Cardiac muscle cell (in vitro differentiated cells and primary cell): ENCODE measurements at regions not wholly inside any gene's neighbourhood (a gene's known extent, or its start where the extent isn't known, plus 50 kb on each side); places are given as distances from the start of the nearest gene placed in this dataset.

ENCODE experiments used
- DNase-seq, 2 donors: peaks; one replicate each; pipeline versions ENCODE4 v3.0.0 to v3.0.0-alpha.2; 2010 to 2017; ENCODE audit warnings: low read depth in 1 of 2, low spot score in 1 of 2
- H3K27ac ChIP-seq: fragments of 200-600 bp; sonication (generic); 2 replicates; pipeline ENCODE4 v1.5.1; 2016
- H3K27me3 ChIP-seq: fragments of 200-600 bp; sonication (generic); 2 replicates; pipeline ENCODE4 v1.6.0; 2016; ENCODE audit warnings: control low read depth
- H3K36me3 ChIP-seq: fragments of 200-600 bp; sonication (generic); 2 replicates; pipeline ENCODE4 v1.5.1; 2016; ENCODE audit warnings: control low read depth
- H3K4me1 ChIP-seq: fragments of 200-600 bp; sonication (generic); 2 replicates; pipeline ENCODE4 v1.8.1; 2017; ENCODE audit warnings: low read depth, mild to moderate bottlenecking, mixed run types
- H3K4me3 ChIP-seq: fragments of 200-600 bp; sonication (generic); 2 replicates; pipeline ENCODE4 v1.5.1; 2016; ENCODE audit warnings: mild to moderate bottlenecking
- H3K9me3 ChIP-seq: fragments of 200-600 bp; sonication (generic); 2 replicates; pipeline ENCODE4 v1.5.1; 2017; ENCODE audit warnings: low read depth, mild to moderate bottlenecking, control low read depth
- TF ChIP-seq, protein P1 (sequence below): IDR thresholded peaks from 2 replicates; pipeline ENCODE4 v1.5.1; 2012; ENCODE audit warnings: low read depth, mild to moderate bottlenecking, low read length

DNA sequence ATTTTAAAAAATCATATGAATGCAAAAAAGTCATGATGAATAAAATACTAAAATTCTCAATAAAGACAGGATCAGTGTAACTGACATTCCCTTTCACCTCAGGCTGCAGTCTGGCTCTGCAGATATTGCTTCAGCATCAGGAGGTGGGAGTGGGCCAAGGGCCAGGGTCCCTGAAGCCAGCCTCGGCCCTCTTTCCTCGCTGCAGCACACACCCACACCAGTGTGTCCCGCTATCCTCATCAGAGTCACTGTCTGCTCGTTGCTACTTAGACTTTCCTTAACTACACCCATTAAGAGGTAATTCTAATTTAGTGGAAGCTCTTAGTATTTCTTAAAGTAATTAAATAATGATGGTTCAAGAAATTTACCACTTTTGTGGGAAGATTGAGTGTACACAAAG lies 298.2 kb downstream of the UBE3D start:
- TF ChIP-seq, protein P1, sequence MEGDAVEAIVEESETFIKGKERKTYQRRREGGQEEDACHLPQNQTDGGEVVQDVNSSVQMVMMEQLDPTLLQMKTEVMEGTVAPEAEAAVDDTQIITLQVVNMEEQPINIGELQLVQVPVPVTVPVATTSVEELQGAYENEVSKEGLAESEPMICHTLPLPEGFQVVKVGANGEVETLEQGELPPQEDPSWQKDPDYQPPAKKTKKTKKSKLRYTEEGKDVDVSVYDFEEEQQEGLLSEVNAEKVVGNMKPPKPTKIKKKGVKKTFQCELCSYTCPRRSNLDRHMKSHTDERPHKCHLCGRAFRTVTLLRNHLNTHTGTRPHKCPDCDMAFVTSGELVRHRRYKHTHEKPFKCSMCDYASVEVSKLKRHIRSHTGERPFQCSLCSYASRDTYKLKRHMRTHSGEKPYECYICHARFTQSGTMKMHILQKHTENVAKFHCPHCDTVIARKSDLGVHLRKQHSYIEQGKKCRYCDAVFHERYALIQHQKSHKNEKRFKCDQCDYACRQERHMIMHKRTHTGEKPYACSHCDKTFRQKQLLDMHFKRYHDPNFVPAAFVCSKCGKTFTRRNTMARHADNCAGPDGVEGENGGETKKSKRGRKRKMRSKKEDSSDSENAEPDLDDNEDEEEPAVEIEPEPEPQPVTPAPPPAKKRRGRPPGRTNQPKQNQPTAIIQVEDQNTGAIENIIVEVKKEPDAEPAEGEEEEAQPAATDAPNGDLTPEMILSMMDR = no peak
- no peaks in the 10 kb centered on the region for H3K36me3 ChIP-seq
- H3K9me3 ChIP-seq = no peaks in the 10 kb centered on the region
- H3K27ac ChIP-seq = no peak overlapping the region
- no peaks in the 10 kb centered on the region for H3K4me1 ChIP-seq
- no peak for DNase-seq
- H3K27me3 ChIP-seq = no peaks in the 10 kb centered on the region
- no peak overlapping the region for H3K4me3 ChIP-seq

DNA sequence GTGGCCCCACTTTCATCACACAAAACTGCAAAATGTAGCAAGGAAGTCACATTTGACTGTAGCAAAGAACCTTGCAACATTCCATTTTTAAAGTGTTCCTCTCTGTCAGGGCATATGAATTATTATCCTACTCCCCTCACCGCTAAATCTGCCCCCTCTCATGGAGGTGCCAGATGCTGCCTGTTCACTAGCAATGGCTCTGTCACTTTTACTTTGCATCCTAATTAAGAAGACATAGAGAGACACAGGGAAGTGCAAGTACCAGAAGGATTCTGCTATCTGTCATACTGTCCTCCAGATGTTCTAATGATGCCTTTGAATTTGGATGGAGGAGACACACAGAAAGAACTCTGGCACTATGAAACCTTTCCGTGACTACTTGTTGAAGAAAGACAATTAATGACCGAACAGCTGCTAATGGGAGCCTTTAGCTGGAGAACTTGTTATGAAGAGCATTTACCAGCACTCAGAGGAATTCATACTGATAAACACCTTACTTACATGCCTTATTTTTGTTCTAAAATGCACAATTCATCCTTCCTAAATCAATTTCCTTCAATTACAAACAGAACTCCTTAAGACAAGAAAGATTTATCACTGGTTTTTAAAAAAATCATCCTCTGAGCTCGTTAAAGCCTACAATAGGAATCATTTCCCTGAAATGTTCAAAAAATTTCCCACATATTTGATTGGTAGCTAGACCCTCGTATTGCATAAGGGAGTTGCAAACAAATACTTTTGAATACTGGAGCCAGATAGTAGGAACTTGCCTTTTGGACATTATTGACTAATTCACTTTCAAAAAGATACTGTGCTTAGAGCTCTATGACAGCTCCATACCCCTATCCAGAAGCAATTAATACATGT lies 292.6 kb downstream of the UBE3D start:
- no peaks in the 10 kb centered on the region for H3K9me3 ChIP-seq
- no peaks in the 10 kb centered on the region for H3K36me3 ChIP-seq
- no peaks in the 10 kb centered on the region for H3K27me3 ChIP-seq
- TF ChIP-seq, protein P1 = no peak
- no peak overlapping the region for H3K4me3 ChIP-seq
- H3K4me1 ChIP-seq = no peaks in the 10 kb centered on the region
- H3K27ac ChIP-seq = no peak overlapping the region
- no peak for DNase-seq

DNA sequence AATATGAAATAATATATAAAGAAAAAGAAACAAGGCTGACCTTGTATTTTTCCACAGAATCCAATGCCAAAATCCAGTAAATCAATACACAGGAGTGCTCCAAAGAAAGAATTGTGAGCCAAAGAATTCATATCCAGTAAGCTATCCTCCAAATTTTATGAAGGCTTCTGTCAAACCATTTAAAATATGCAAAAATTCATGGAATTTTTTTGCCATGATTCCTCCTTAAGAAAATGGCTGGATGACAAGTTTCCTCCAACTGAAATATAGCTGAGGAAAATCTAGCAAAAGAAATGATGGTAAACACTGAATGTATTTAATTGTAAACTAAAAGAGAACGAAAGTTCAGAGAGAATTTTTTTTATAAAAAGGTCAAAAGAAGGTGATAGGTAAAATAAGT lies 290.3 kb downstream of the UBE3D start:
- DNase-seq = no peak
- no peak overlapping the region for H3K4me3 ChIP-seq
- no peaks in the 10 kb centered on the region for H3K4me1 ChIP-seq
- H3K27me3 ChIP-seq = no peaks in the 10 kb centered on the region
- H3K27ac ChIP-seq = no peak overlapping the region
- TF ChIP-seq, protein P1 = no peak
- H3K36me3 ChIP-seq = no peaks in the 10 kb centered on the region
- H3K9me3 ChIP-seq = no peaks in the 10 kb centered on the region

DNA sequence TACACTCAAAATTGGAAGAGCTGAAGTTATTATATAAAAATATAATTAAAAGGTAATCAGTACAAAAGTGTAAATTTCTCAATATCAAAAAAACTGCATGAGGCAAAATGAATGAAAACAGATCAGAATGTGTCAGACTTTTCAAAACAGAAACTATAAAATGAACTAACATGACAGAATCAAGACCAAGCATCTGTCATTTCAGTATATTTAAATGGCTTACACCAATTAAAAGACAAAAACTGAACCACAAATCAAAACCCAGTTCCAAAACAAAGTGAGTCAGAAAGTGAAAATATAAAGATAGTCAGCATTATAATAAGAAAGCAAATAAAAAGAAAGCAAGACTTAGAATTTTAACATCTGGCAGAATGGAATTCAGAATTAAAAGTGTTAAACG lies 289.7 kb downstream of the UBE3D start:
- Histone ChIP-seq H3K4me1 (no peaks in the 10 kb centered on the region), H3K9me3 (no peaks in the 10 kb centered on the region), H3K4me3 (no peak overlapping the region), H3K27me3 (no peaks in the 10 kb centered on the region), H3K27ac (no peak overlapping the region), H3K36me3 (no peaks in the 10 kb centered on the region)
- no peak for DNase-seq
- TF ChIP-seq, protein P1 = no peak

DNA sequence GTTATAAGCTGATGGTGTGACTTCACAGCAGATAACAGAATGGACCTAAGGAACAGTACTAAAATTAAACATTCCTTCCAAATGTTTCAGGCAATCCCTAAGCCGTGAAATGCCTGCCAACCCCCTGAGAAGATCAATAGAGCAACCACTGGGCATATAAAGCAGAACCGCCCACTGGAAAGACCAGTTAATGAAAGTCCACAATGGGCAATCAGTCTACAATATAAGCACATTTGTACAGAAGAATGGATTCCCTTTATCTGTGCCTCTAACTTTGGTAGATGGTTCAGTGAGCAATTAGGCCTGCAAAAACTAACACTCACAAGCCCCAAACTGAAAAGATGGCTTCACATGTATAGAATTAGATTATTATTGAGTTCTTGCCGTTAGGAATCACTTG lies 286.6 kb downstream of the UBE3D start:
- DNase-seq = no peak
- H3K27me3 ChIP-seq = no peaks in the 10 kb centered on the region
- TF ChIP-seq, protein P1 = no peak
- no peak overlapping the region for H3K27ac ChIP-seq
- no peaks in the 10 kb centered on the region for H3K9me3 ChIP-seq
- H3K4me3 ChIP-seq = no peak overlapping the region
- no peaks in the 10 kb centered on the region for H3K4me1 ChIP-seq
- H3K36me3 ChIP-seq = no peaks in the 10 kb centered on the region
